Gastrocnemius medialis (tissue), 4 donors: ENCODE measurements at regions not wholly inside any gene's neighbourhood (a gene's known extent, or its start where the extent isn't known, plus 50 kb on each side); places are given as distances from the start of the nearest gene placed in this dataset.

Experiments
- POLR2A ChIP-seq, 2 donors: fragments of 450-650 bp; IDR thresholded peaks; one replicate each; pipeline ENCODE4 v1.6.1; 2017; ENCODE audit warnings: antibody characterized with exemption in 2 of 2, mild to moderate bottlenecking in 2 of 2, moderate library complexity in 2 of 2
- TF ChIP-seq, protein P1 (sequence below), 5 experiments: fragments of 450-650 bp in 3 of 5; fragments of 200-600 bp in 2 of 5; sonication (generic) in 2 of 5; IDR thresholded peaks in 4 of 5; conservative IDR thresholded peaks in 1 of 5; 1 replicate in 4 of 5; 2 replicates in 1 of 5; pipeline ENCODE4 v1.5.1; 2016 to 2019; ENCODE audit warnings: antibody characterized with exemption in 5 of 5, mild to moderate bottlenecking in 3 of 5, moderate library complexity in 3 of 5

DNA sequence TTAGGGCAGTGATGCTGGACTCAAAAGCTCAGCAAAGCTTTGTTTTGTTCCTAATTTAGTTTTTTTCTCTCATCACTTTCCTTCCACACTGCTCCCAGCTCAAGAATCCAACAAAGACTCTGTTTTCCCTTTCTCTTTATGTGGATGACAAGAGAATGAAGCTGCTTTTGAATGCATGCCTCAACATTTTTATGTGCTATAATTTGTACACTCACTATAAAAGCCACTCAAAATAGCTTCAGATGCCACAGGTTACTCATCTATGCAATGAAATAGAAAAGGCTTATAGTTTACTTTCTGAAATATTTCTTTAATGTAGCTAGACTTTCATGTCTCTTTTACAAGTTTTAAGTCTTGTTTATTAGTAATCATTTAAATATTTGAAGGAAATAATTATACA is 714.9 kb downstream of the OTOL1 start:
- TF ChIP-seq, protein P1, sequence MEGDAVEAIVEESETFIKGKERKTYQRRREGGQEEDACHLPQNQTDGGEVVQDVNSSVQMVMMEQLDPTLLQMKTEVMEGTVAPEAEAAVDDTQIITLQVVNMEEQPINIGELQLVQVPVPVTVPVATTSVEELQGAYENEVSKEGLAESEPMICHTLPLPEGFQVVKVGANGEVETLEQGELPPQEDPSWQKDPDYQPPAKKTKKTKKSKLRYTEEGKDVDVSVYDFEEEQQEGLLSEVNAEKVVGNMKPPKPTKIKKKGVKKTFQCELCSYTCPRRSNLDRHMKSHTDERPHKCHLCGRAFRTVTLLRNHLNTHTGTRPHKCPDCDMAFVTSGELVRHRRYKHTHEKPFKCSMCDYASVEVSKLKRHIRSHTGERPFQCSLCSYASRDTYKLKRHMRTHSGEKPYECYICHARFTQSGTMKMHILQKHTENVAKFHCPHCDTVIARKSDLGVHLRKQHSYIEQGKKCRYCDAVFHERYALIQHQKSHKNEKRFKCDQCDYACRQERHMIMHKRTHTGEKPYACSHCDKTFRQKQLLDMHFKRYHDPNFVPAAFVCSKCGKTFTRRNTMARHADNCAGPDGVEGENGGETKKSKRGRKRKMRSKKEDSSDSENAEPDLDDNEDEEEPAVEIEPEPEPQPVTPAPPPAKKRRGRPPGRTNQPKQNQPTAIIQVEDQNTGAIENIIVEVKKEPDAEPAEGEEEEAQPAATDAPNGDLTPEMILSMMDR (IDR thresholded peaks at IDR 0.05 in 4 of 5, conservative IDR thresholded peaks at IDR 0.05 in 1 of 5): no peak
- no peak for TF ChIP-seq POLR2A (IDR thresholded peaks at IDR 0.05)
